ENCODE measurements at regions not wholly inside any gene's neighbourhood (a gene's known extent, or its start where the extent isn't known, plus 50 kb on each side); places are given as distances from the start of the nearest gene placed in this dataset.
A peak's percentile ranks its signal among the peaks of the same experiment; 100 is the strongest.

- TF ChIP-seq GATA1 (IDR thresholded peaks at IDR 0.05; ENCODE audit: low read depth, low read length) (no peak), POLR2A (IDR thresholded peaks at IDR 0.05; ENCODE audit: low read length) (no peak)
- no peak for DNase-seq
Measured at GRCh38 chr18:5091741-5092140, 105.3 kb downstream of the AKAIN1 start.

- TF ChIP-seq POLR2A (IDR thresholded peaks at IDR 0.05; ENCODE audit: low read length) (no peak), GATA1 (IDR thresholded peaks at IDR 0.05; ENCODE audit: low read depth, low read length) (no peak)
- no peak for DNase-seq
Measured at GRCh38 chr18:5075297-5075696, 121.8 kb downstream of the AKAIN1 start.

- DNase-seq: peak; percentile 41 to 68
- no peak for TF ChIP-seq GATA1 (IDR thresholded peaks at IDR 0.05; ENCODE audit: low read depth, low read length)
- TF ChIP-seq POLR2A (IDR thresholded peaks at IDR 0.05; ENCODE audit: low read length): no peak
Measured at GRCh38 chr18:5073026-5073944, 123.8 kb downstream of the AKAIN1 start.

GRCh38 chr18:5068851-5069250, 128.2 kb downstream of the AKAIN1 start:
- no peak for DNase-seq
- TF ChIP-seq POLR2A (IDR thresholded peaks at IDR 0.05; ENCODE audit: low read length) (no peak), GATA1 (IDR thresholded peaks at IDR 0.05; ENCODE audit: low read depth, low read length) (no peak)

GRCh38 chr18:5066380-5066977, 130.6 kb downstream of the AKAIN1 start:
- TF ChIP-seq POLR2A (IDR thresholded peaks at IDR 0.05; ENCODE audit: low read length): no peak
- no peak for TF ChIP-seq GATA1 (IDR thresholded peaks at IDR 0.05; ENCODE audit: low read depth, low read length)
- DNase-seq: peak; percentile 24 to 50

- no peak for DNase-seq
- TF ChIP-seq POLR2A (IDR thresholded peaks at IDR 0.05; ENCODE audit: low read length) (no peak), GATA1 (IDR thresholded peaks at IDR 0.05; ENCODE audit: low read depth, low read length) (no peak)
Measured at GRCh38 chr18:5065615-5066014, 131.4 kb downstream of the AKAIN1 start.

- TF ChIP-seq GATA1 (IDR thresholded peaks at IDR 0.05; ENCODE audit: low read depth, low read length) (no peak), POLR2A (IDR thresholded peaks at IDR 0.05; ENCODE audit: low read length) (no peak)
- no peak for DNase-seq
Measured at GRCh38 chr18:5064841-5065370, 132.2 kb downstream of the AKAIN1 start.

- TF ChIP-seq GATA1 (IDR thresholded peaks at IDR 0.05; ENCODE audit: low read depth, low read length) (no peak), POLR2A (IDR thresholded peaks at IDR 0.05; ENCODE audit: low read length) (no peak)
- no peak for DNase-seq
Measured at GRCh38 chr18:5061785-5062184, 135.3 kb downstream of the AKAIN1 start.

- no peak for DNase-seq
- TF ChIP-seq GATA1 (IDR thresholded peaks at IDR 0.05; ENCODE audit: low read depth, low read length): no peak
- no peak for TF ChIP-seq POLR2A (IDR thresholded peaks at IDR 0.05; ENCODE audit: low read length)
Measured at GRCh38 chr18:5060543-5060942, 136.5 kb downstream of the AKAIN1 start.

GRCh38 chr18:5059696-5060032, 137.4 kb downstream of the AKAIN1 start:
- DNase-seq: no peak
- TF ChIP-seq POLR2A (IDR thresholded peaks at IDR 0.05; ENCODE audit: low read length): no peak

- no peak for DNase-seq
- no peak for TF ChIP-seq GATA1 (IDR thresholded peaks at IDR 0.05; ENCODE audit: low read depth, low read length)
- no peak for TF ChIP-seq POLR2A (IDR thresholded peaks at IDR 0.05; ENCODE audit: low read length)
Measured at GRCh38 chr18:5058768-5059695, 138.0 kb downstream of the AKAIN1 start.

- DNase-seq: peak; percentile 42 to 66
- TF ChIP-seq POLR2A (IDR thresholded peaks at IDR 0.05; ENCODE audit: low read length): no peak
- TF ChIP-seq GATA1 (IDR thresholded peaks at IDR 0.05; ENCODE audit: low read depth, low read length): no peak
Measured at GRCh38 chr18:5057386-5058348, 139.4 kb downstream of the AKAIN1 start.

- no peak for DNase-seq
- TF ChIP-seq POLR2A (IDR thresholded peaks at IDR 0.05; ENCODE audit: low read length) (no peak), GATA1 (IDR thresholded peaks at IDR 0.05; ENCODE audit: low read depth, low read length) (no peak)
Measured at GRCh38 chr18:5052491-5052890, 144.6 kb downstream of the AKAIN1 start.

Measured in erythroblast (primary cell).